NB4 (cell line): ENCODE measurements at regions not wholly inside any gene's neighbourhood (a gene's known extent, or its start where the extent isn't known, plus 50 kb on each side); places are given as distances from the start of the nearest gene placed in this dataset.
"Not testable (repeated sequence)": the region's sequence is repeated elsewhere in the genome, so short reads cannot be mapped to it uniquely, and the experiment has no call there.

Experiments
- CTCF ChIP-seq: IDR thresholded peaks from one replicate; pipeline ENCODE4 v1.5.1; 2012; ENCODE audit warnings: low read depth, low read length
- MAX ChIP-seq: IDR thresholded peaks from 2 replicates; pipeline ENCODE4 v1.6.1; 2011; ENCODE audit warnings: low read depth, low read length
- POLR2A ChIP-seq: IDR thresholded peaks from 2 replicates; pipeline ENCODE4 v1.6.1; 2011; ENCODE audit warnings: mild to moderate bottlenecking; ENCODE audit not compliant: insufficient read length; ENCODE audit errors: extremely low read depth

GRCh38 chr6:157736555-157736954 is 86.5 kb upstream of the SNX9 start:
- not testable (repeated sequence) for TF ChIP-seq MAX, CTCF, POLR2A
